Testis (tissue), 2 donors: ENCODE measurements at regions not wholly inside any gene's neighbourhood (a gene's known extent, or its start where the extent isn't known, plus 50 kb on each side); places are given as distances from the start of the nearest gene placed in this dataset.

Experiments
- DNase-seq: peaks from one replicate; pipeline ENCODE4 v3.0.0-alpha.2; 2019
- H3K27ac ChIP-seq, 2 donors: fragments of 200-600 bp; sonication (generic); one replicate each; pipeline ENCODE4 v1.5.1; 2019
- H3K27me3 ChIP-seq: fragments of 200-600 bp; sonication (generic); one replicate; pipeline ENCODE4 v1.5.1; 2019
- H3K36me3 ChIP-seq: fragments of 200-600 bp; sonication (generic); one replicate; pipeline ENCODE4 v1.5.1; 2017; ENCODE audit warnings: low read depth; ENCODE audit errors: missing control alignments
- H3K4me1 ChIP-seq: fragments of 200-600 bp; sonication (generic); one replicate; pipeline ENCODE4 v1.5.1; 2019
- H3K4me3 ChIP-seq, 2 donors: fragments of 200-600 bp; sonication (generic); one replicate each; pipeline ENCODE4 v1.5.1; 2017 to 2019
- H3K9me3 ChIP-seq: fragments of 200-600 bp; sonication (generic); one replicate; pipeline ENCODE4 v1.5.1; 2017
- POLR2A ChIP-seq: fragments of 450-650 bp; IDR thresholded peaks from one replicate; pipeline ENCODE4 v1.6.1; 2017; ENCODE audit warnings: antibody characterized with exemption, mild to moderate bottlenecking, moderate library complexity
- WGBS, 2 donors: methylation state at CpG; one replicate each; pipeline ENCODE4 v1.1.5; 2018; 5-methylcytosine and 5-hydroxymethylcytosine counted together
- intact Hi-C: fragments of 100-400 bp; cut with DNase I; formaldehyde crosslinking; loops from one replicate; pipeline ENCODE4 v1.15.1; 2023; ENCODE audit warnings: low total_unique reads
- TF ChIP-seq, protein P1 (sequence below), 3 experiments: fragments of 450-650 bp in 2 of 3; fragments of 200-600 bp in 1 of 3; sonication (generic) in 1 of 3; IDR thresholded peaks; one replicate each; pipeline ENCODE4 v1.5.1; 2016 to 2019; ENCODE audit warnings: antibody characterized with exemption in 3 of 3, mild to moderate bottlenecking in 2 of 3, moderate library complexity in 1 of 3

DNA sequence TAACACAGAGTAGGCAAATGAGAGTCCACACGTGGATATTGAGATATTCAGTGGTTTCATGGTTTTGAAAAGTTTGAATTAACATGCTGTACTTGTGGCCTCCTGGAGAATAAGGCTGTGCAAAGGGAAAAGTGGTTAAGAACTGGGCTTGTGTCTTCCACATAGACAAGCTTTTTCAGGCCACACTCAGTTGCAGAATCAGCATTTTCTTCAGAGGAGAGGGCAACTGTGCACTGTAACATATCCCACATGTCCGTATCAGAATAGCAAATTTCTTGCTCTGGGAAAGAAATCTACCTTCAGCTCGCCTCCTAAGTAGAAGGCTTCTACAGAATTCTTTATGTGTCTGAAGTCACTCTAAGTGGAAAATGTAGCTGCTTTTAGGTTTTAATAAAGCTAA is 84.9 kb downstream of the ZC3H11B start:
- no peak for DNase-seq
- Histone ChIP-seq H3K4me1 (no peaks in the 10 kb centered on the region), H3K27me3 (no peaks in the 10 kb centered on the region), H3K4me3 (no peak overlapping the region), H3K27ac (no peak overlapping the region), H3K9me3 (no peaks in the 10 kb centered on the region), H3K36me3 (no peaks in the 10 kb centered on the region)
- intact Hi-C loops, result no loop called here
- no peak for TF ChIP-seq POLR2A
- TF ChIP-seq, protein P1, sequence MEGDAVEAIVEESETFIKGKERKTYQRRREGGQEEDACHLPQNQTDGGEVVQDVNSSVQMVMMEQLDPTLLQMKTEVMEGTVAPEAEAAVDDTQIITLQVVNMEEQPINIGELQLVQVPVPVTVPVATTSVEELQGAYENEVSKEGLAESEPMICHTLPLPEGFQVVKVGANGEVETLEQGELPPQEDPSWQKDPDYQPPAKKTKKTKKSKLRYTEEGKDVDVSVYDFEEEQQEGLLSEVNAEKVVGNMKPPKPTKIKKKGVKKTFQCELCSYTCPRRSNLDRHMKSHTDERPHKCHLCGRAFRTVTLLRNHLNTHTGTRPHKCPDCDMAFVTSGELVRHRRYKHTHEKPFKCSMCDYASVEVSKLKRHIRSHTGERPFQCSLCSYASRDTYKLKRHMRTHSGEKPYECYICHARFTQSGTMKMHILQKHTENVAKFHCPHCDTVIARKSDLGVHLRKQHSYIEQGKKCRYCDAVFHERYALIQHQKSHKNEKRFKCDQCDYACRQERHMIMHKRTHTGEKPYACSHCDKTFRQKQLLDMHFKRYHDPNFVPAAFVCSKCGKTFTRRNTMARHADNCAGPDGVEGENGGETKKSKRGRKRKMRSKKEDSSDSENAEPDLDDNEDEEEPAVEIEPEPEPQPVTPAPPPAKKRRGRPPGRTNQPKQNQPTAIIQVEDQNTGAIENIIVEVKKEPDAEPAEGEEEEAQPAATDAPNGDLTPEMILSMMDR (IDR thresholded peaks at IDR 0.05), result no peak
- WGBS, 2 donors, result 82 to 90% methylated on average over 3 of the region's 3 CpGs

DNA sequence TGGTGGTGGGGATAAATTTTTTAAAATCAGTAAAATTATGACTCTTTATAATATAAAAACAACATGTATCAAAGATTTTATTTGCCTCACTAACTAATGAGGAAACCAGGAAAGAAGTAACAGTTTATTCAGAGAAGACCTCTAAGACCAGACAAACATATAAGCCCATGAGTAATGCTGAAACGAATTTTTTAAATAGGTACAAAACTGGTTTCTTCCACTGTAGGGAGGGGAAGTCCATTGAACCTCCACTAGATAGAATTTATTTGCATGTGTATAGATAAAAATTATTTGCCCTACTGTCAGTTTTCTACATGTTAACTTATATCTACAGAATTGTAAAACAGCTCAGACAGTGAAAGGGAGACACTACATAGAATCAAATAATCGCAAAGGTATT is 86.8 kb downstream of the ZC3H11B start:
- Histone ChIP-seq H3K27me3 (no peaks in the 10 kb centered on the region), H3K9me3 (no peaks in the 10 kb centered on the region), H3K4me3 (no peak overlapping the region), H3K27ac (no peak overlapping the region), H3K36me3 (no peaks in the 10 kb centered on the region), H3K4me1 (no peaks in the 10 kb centered on the region)
- TF ChIP-seq POLR2A, result no peak
- TF ChIP-seq, protein P1 (IDR thresholded peaks at IDR 0.05), result no peak
- intact Hi-C loops, result no loop called here
- WGBS, 2 donors, result 90 to 97% methylated on average over 2 of the region's 2 CpGs
- no peak for DNase-seq

DNA sequence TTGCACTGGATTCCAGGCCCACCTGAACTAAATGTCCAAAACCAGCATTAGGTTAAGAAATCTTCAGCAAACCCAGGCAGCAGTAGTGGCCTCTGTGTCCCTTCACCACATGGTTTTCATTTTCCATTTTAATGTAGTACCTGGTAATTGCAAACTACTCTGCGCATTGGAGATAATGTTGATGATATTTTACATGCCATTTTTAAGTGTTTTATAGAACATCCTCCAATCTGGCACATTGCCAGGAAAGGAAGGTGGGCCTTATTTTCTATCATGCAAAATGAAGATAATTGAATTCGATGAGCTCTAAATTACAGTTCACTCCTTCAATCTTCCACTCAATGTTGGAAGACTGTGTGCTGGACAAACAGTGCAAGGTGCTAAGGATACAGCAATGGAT is 89.5 kb downstream of the ZC3H11B start:
- WGBS, 2 donors, result 81 to 84% methylated on average over 2 of the region's 2 CpGs
- TF ChIP-seq, protein P1 (IDR thresholded peaks at IDR 0.05), result no peak
- TF ChIP-seq POLR2A, result no peak
- H3K36me3 ChIP-seq, result no peaks in the 10 kb centered on the region
- intact Hi-C loops, result no loop called here
- H3K4me1 ChIP-seq, result no peaks in the 10 kb centered on the region
- no peak overlapping the region for H3K27ac ChIP-seq
- no peaks in the 10 kb centered on the region for H3K27me3 ChIP-seq
- no peak overlapping the region for H3K4me3 ChIP-seq
- DNase-seq, result no peak
- no peaks in the 10 kb centered on the region for H3K9me3 ChIP-seq

DNA sequence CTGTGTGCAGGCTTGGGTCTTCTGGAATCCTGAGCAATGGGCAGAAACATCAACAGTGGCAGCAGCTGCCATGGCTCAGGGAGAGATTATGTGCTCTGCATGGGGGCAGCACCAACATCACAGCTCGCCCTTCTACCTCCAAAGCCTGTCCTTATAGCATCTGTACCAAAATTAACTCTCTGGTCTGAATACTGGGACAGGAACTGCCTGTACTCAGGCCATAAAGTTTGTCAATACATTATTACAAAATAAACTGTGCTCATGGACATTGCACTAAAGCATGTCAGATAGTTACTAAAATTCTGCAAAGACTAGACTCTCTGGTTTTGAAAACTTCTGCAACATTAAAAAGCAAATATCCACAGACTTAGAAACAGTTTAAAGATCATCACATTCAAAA is 91.6 kb downstream of the ZC3H11B start:
- Histone ChIP-seq H3K27me3 (no peaks in the 10 kb centered on the region), H3K9me3 (no peaks in the 10 kb centered on the region), H3K4me3 (no peak overlapping the region), H3K36me3 (no peaks in the 10 kb centered on the region), H3K4me1 (no peaks in the 10 kb centered on the region), H3K27ac (no peak overlapping the region)
- TF ChIP-seq POLR2A, result no peak
- TF ChIP-seq, protein P1 (IDR thresholded peaks at IDR 0.05), result no peak
- intact Hi-C loops, result no loop called here
- DNase-seq, result no peak
- 63 to 85% methylated on average over 1 of the region's 1 CpG for WGBS, 2 donors

DNA sequence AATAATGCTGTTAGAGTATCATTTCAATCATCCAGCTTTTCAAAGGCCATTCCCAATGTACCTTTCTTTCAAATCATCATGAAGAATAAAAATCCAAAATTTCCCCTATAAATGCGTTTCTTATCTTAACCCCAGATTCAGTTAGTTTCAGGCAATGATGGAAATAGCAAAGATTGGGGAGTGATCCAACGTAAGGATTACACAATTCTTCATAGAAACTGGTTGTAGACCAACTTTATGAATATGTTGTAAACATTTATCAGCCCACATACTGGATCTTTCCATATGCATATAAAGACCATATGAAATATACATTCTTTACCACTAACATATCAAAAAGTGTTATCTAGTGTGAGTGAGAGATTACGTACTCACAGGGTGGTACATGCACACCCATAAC is 92.7 kb downstream of the ZC3H11B start:
- no peaks in the 10 kb centered on the region for H3K36me3 ChIP-seq
- no peaks in the 10 kb centered on the region for H3K9me3 ChIP-seq
- no peak overlapping the region for H3K4me3 ChIP-seq
- H3K27me3 ChIP-seq, result no peaks in the 10 kb centered on the region
- H3K4me1 ChIP-seq, result no peaks in the 10 kb centered on the region
- intact Hi-C loops, result no loop called here
- WGBS, 2 donors, result 95 to 96% methylated on average over 3 of the region's 3 CpGs
- H3K27ac ChIP-seq, result no peak overlapping the region
- DNase-seq, result no peak
- TF ChIP-seq, protein P1 (IDR thresholded peaks at IDR 0.05), result no peak
- no peak for TF ChIP-seq POLR2A
